ENCODE measurements at regions not wholly inside any gene's neighbourhood (a gene's known extent, or its start where the extent isn't known, plus 50 kb on each side); places are given as distances from the start of the nearest gene placed in this dataset.
"Not testable (repeated sequence)": the region's sequence is repeated elsewhere in the genome, so short reads cannot be mapped to it uniquely, and the experiment has no call there.

DNA sequence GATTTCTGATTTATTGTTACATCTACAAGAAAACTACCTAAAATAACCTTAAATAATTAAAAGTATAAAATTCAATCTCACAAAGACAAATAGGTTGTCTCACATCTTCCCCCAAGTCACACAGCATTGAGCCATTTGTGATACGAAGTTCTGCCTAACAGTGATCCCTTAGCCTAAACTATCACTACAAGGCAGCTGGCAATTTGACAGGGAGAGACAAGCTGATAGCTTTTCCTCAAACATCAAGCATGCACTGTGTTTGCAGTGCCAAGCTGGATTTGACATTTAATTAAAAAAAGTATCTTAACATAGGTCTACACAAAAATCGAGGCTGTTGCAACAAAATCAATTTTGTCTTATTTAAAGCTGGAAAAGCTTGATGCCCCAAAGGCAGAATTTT lies 464.7 kb upstream of the TRAM1L1 start:
- Mint-ChIP-seq H3K36me3 (ENCODE audit: low read depth) (no peaks in the 10 kb centered on the region), H3K9me3 (no peaks in the 10 kb centered on the region), H3K27ac (no peak overlapping the region), H3K27me3 (no peaks in the 10 kb centered on the region), H3K4me3 (no peak overlapping the region), H3K4me1 (no peaks in the 10 kb centered on the region)
- DNase-seq: no peak
- CTCF ChIA-PET: no interaction called here
- POLR2A ChIA-PET: no interaction called here

DNA sequence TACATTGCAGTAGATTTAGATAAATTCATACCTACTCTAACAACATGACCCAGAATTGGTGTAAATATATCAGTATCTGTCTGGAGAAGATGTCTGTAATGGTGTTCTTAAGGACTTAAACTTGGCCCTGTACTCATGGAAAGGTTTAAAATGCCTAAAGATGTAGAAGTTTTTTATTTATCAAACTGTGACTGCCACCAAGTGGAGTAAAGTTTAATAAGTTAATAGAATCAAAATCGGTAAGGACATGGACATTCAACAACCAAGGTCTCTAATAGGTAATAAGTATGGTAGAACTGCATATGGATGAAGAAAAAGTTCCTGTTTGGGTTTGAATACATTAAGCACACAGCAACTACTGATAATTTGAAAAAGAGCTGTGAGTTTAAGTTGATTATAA lies 474.0 kb upstream of the NDST3 start:
- no peaks in the 10 kb centered on the region for H3K27me3 Mint-ChIP-seq
- no peaks in the 10 kb centered on the region for H3K36me3 Mint-ChIP-seq (ENCODE audit: low read depth)
- ChIA-PET CTCF (no interaction called here), POLR2A (no interaction called here)
- H3K4me3 Mint-ChIP-seq: no peak overlapping the region
- no peak for DNase-seq
- H3K27ac Mint-ChIP-seq: no peak overlapping the region
- H3K4me1 Mint-ChIP-seq: no peaks in the 10 kb centered on the region
- H3K9me3 Mint-ChIP-seq: no peaks in the 10 kb centered on the region

DNA sequence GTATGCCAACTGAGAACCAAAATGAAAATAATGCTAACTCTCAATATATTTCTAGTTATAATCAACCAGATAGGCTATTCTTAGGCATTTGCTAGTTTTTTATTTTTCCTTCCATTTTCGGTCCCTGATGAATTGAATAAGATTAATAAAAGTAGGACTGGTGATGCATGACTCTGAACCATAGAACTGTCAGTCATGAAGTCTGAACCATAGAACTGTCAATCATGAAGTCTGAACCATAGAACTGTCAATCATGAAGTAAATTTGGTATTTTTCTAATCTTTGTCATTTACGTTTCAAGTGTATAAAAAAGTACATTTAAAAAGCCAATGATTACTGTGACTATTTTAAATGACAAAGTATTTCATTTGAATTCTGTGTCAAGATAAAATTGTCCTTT lies 460.2 kb upstream of the NDST3 start:
- CTCF ChIA-PET: no interaction called here

DNA sequence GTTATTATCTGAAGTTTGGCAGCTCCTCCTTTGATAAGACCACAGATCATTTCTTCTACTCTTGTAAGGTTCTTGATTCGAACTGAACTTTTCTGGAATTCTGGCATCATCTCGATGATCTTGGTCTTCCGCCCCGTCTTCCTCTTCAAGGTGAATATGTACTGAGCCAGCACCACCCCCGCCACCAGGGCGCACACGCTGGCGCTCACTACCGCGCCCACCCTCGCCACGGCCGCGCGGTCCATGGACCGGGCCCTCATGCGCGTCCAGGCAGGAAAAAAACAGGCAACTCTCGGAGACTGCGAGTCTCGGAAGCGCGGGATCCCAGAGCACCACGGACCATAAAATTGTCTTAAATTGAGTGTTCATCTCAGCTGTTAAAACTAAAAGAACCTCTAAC lies 458.4 kb upstream of the NDST3 start:
- no peak overlapping the region for H3K27ac Mint-ChIP-seq
- peaks cover 3% of the 10 kb centered on the region for H3K9me3 Mint-ChIP-seq
- H3K4me3 Mint-ChIP-seq: no peak overlapping the region
- H3K36me3 Mint-ChIP-seq (ENCODE audit: low read depth): no peaks in the 10 kb centered on the region
- H3K27me3 Mint-ChIP-seq: no peaks in the 10 kb centered on the region
- CTCF ChIA-PET: no interaction called here
- POLR2A ChIA-PET: no interaction called here
- no peak for DNase-seq
- H3K4me1 Mint-ChIP-seq: no peaks in the 10 kb centered on the region

More for the DNA sequence above, 460.2 kb upstream of the NDST3 start:
- H3K4me3 Mint-ChIP-seq: no peak overlapping the region
- POLR2A ChIA-PET: no interaction called here
- no peaks in the 10 kb centered on the region for H3K27me3 Mint-ChIP-seq
- no peak for DNase-seq
- H3K9me3 Mint-ChIP-seq: peaks cover 3% of the 10 kb centered on the region
- H3K27ac Mint-ChIP-seq: no peak overlapping the region
- no peaks in the 10 kb centered on the region for H3K4me1 Mint-ChIP-seq
- no peaks in the 10 kb centered on the region for H3K36me3 Mint-ChIP-seq (ENCODE audit: low read depth)

DNA sequence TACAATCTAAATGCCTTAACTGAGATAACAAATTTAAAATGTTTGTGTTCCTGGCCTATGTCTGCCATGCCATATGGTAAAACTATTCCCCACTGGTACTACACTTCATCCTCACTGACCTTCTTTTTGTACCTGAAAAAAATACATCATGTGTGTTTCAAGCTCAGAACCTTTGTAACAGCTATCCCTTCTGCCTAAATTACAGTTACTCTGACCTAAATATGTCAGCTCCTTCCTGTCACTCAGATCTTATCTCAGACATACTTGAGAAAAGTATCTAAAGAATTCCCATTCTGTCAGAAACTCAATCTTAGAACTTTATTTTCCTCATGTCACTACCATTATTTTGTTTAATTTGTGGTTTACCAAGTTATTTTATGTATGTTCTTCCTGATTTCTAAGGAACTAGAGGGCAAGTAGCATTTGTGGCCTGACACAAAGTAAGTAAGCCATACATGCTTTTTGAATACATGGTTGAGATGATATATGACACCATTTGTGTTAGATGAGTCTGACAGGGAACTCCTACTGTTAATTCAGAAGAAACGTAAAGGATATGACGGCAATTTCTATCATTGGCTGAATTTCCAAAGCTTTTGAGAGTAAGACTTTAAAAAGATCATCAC lies 456.5 kb upstream of the NDST3 start:
- Mint-ChIP-seq H3K27ac (no peak overlapping the region), H3K9me3 (peaks cover 3% of the 10 kb centered on the region), H3K36me3 (ENCODE audit: low read depth) (no peaks in the 10 kb centered on the region), H3K27me3 (no peaks in the 10 kb centered on the region), H3K4me1 (no peaks in the 10 kb centered on the region), H3K4me3 (no peak overlapping the region)
- DNase-seq: no peak
- ChIA-PET POLR2A (no interaction called here), CTCF (no interaction called here)

DNA sequence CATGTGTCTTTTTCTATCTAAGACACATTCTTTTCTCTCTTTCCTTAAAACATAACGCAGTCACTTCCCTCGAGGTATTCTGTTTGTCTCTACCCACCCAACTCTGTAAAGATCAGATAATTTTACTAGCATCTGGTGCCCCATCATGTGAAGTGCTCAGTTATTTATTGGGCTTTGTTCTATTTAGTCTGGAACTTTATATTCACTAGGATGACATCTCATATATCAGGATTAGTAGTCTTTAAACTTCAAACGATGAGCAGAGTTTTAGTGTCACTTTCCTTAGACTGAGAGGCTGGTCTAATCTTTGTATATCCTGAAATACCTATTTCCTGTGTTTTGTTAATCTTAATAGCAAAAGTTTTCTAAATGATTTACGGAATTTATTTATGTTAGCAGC lies 445.5 kb upstream of the NDST3 start:
- Mint-ChIP-seq H3K9me3 (no peaks in the 10 kb centered on the region), H3K27ac (no peak overlapping the region), H3K27me3 (no peaks in the 10 kb centered on the region), H3K4me3 (no peak overlapping the region), H3K36me3 (ENCODE audit: low read depth) (no peaks in the 10 kb centered on the region), H3K4me1 (no peaks in the 10 kb centered on the region)
- no peak for DNase-seq
- ChIA-PET POLR2A (no interaction called here), CTCF (no interaction called here)

DNA sequence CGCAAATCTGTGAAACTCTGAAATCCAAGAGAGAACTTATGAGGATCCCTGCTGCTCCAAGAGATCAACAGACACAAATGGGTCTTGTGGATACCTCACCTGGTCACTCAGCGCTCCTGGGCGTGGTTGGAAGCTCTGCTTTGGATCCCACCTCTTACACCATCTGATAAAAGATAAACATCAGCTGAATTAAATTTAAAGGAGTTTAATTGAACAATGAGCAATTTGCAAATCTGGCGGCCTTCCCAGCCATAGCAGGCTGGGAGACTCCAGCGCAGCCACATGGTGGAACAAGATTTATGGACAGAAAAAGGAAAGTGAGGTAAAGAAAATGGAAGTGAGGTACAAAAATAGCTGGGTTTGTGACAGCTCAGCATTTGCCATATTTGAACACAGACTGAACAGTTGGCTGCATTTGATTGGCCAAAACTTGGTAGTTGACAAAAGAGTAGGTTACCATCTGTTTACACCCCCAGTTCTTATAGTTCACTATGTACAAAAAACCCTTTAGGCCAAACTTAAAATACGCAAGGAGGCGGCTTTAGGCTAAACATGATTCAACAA lies 437.3 kb upstream of the NDST3 start:
- no peak overlapping the region for H3K4me3 Mint-ChIP-seq
- no peak overlapping the region for H3K27ac Mint-ChIP-seq
- H3K27me3 Mint-ChIP-seq: no peaks in the 10 kb centered on the region
- ChIA-PET CTCF (interaction anchor here (0.9 kb wide), 1 partner anchor 151 kb away, joined by 4 read pairs; no protein-coding TSS in a partner anchor), POLR2A (no interaction called here)
- H3K9me3 Mint-ChIP-seq: no peaks in the 10 kb centered on the region
- H3K4me1 Mint-ChIP-seq: no peaks in the 10 kb centered on the region
- no peaks in the 10 kb centered on the region for H3K36me3 Mint-ChIP-seq (ENCODE audit: low read depth)
- no peak for DNase-seq

DNA sequence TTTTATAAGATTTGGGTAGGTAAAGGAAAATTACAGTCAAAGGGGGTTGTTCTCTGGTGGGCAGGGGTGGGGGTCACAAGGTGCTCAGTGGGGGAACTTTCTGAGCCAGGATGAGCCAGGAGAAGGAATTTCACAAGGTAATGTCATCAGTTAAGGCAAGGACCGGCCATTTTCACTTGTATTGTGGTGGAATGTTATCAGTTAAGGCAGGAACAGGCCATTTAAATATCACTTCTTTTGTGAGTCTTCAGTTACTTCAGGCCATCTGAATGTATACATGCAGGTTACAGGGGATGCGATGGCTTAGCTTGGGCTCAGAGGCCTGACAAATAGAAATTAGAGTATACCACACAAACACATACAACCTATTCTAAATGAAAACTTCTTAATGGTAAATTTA lies 434.9 kb upstream of the NDST3 start:
- H3K27ac Mint-ChIP-seq; POLR2A ChIA-PET; CTCF ChIA-PET; H3K27me3 Mint-ChIP-seq; H3K4me3 Mint-ChIP-seq; H3K9me3 Mint-ChIP-seq; H3K4me1 Mint-ChIP-seq; DNase-seq; H3K36me3 Mint-ChIP-seq (ENCODE audit: low read depth): not testable (repeated sequence)

DNA sequence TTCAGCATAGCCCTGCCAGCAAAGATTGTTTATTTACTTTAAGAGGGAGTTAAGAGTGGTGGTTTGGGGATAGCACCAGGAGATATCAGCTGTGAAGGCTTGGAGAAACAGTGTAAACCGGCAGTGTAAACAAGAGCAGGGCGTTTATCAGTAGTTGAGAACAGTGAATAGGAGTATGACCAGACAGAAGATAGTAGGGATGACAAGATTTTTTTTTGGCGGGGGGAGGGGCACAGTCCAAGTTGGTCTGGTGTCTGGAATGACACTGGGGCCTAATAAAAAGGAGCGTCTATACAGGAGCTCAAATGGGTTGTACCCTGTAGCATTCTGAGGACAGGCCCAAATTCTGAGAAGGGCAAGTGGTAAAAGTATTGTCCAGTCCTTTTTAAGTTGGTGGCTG lies 433.4 kb upstream of the NDST3 start:
- H3K27me3 Mint-ChIP-seq; CTCF ChIA-PET; H3K4me1 Mint-ChIP-seq; H3K4me3 Mint-ChIP-seq; H3K36me3 Mint-ChIP-seq (ENCODE audit: low read depth); DNase-seq; H3K9me3 Mint-ChIP-seq; H3K27ac Mint-ChIP-seq; POLR2A ChIA-PET: not testable (repeated sequence)

DNA sequence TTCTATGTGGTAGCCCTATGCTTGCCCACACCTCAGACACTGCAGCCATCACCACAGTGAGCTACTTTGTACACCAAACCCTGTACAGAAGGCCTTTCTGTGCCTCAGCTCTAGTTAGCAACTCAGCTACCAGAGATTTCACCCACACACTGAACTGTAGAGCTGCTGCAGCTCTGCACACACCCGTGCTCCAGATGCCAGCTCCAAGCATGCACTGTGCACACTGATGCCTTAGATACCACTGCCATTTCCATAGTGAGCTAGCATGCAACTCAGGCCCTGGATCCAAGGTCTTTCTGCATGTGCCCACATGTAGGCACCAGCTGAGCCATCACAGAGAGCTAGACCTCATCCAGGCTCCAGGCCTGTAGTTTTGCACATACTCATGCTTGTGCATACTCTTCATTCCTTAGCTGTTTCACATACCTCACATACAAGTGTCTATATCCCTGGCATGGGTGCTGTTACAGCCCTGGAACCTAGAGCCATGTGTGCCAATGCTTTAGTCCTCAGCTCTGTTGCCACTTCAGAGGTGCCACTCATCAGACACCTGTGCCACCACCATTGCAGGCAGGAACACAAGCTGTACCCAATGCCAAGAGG lies 423.5 kb upstream of the NDST3 start:
- Mint-ChIP-seq H3K27ac (no peak overlapping the region), H3K36me3 (ENCODE audit: low read depth) (no peaks in the 10 kb centered on the region), H3K9me3 (peaks cover 3% of the 10 kb centered on the region), H3K27me3 (no peaks in the 10 kb centered on the region), H3K4me1 (no peaks in the 10 kb centered on the region), H3K4me3 (no peak overlapping the region)
- ChIA-PET POLR2A (no interaction called here), CTCF (interaction anchor here (1.2 kb wide), 1 partner anchor 12 kb away, joined by 3 read pairs; no protein-coding TSS in a partner anchor)
- no peak for DNase-seq

DNA sequence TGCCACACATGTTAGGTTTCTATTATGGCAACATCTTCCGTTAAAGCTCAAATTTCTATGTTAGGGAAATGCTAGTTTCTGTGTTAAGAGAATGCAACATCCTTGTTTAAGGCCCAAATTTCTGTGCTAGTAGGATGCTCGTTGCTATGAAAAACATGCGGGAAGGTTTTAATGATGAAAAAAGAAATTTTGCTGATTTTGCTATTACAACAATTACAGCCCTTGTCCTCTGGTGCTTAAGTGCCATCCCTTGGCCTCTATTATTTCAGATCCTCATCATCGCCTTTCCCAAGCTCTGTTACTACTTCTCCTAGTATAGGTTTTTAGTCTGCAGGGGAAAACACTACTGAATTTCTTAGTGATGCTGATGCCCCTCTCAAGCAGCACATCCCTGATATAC lies 412.6 kb upstream of the NDST3 start:
- Mint-ChIP-seq H3K36me3 (ENCODE audit: low read depth) (no peaks in the 10 kb centered on the region), H3K27me3 (no peaks in the 10 kb centered on the region), H3K4me3 (no peak overlapping the region), H3K9me3 (no peaks in the 10 kb centered on the region), H3K27ac (no peak overlapping the region), H3K4me1 (no peaks in the 10 kb centered on the region)
- DNase-seq: no peak
- POLR2A ChIA-PET: no interaction called here
- CTCF ChIA-PET: no interaction called here

DNA sequence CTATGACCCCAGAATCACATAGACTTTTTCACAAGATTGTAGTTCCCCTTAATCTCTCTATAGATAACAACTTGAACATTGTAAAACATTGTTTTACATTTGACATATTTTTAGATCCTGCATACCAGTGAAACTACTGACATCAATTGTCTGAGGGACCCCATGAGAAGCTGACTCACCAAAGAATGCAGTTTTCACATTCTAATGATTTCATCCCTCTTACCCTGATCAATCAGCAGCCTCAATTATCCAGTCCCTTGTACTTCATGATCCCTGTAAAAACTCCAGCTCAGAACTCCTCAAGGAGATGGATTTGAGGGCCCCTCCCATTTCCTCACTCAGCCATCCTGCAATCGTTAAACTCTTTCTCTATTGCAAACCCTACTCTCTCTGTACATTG lies 411.0 kb upstream of the NDST3 start:
- no peak for DNase-seq
- no peaks in the 10 kb centered on the region for H3K9me3 Mint-ChIP-seq
- no peak overlapping the region for H3K27ac Mint-ChIP-seq
- H3K27me3 Mint-ChIP-seq: no peaks in the 10 kb centered on the region
- CTCF ChIA-PET: interaction anchor here (0.6 to 1.1 kb wide), 2 partner anchors 12 to 308 kb away, joined by 3 read pairs; no protein-coding TSS in a partner anchor
- H3K4me1 Mint-ChIP-seq: no peaks in the 10 kb centered on the region
- H3K36me3 Mint-ChIP-seq (ENCODE audit: low read depth): no peaks in the 10 kb centered on the region
- H3K4me3 Mint-ChIP-seq: no peak overlapping the region
- POLR2A ChIA-PET: no interaction called here

DNA sequence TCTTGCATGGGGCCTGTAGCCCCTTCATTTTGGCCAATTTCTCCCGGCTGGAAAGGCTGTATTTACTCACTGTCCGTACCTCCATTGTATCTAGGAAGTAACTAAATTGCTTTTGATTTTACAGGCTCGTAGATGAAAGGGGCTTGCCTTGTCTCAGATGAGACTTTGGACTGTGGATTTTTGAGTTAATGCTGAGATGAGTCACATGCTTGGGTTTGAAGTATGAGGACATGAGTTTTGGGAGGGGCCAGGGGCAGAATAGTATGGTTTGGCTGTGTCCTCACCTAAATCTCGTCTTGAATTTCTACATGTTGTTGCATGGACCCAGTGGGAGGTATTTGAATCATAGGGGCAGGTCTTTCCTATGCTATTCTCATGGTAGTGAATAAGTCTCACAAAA lies 407.6 kb upstream of the NDST3 start:
- Mint-ChIP-seq H3K4me3 (no peak overlapping the region), H3K27me3 (no peaks in the 10 kb centered on the region), H3K36me3 (ENCODE audit: low read depth) (no peaks in the 10 kb centered on the region), H3K9me3 (no peaks in the 10 kb centered on the region), H3K4me1 (no peaks in the 10 kb centered on the region), H3K27ac (no peak overlapping the region)
- ChIA-PET CTCF (no interaction called here), POLR2A (no interaction called here)
- DNase-seq: no peak

DNA sequence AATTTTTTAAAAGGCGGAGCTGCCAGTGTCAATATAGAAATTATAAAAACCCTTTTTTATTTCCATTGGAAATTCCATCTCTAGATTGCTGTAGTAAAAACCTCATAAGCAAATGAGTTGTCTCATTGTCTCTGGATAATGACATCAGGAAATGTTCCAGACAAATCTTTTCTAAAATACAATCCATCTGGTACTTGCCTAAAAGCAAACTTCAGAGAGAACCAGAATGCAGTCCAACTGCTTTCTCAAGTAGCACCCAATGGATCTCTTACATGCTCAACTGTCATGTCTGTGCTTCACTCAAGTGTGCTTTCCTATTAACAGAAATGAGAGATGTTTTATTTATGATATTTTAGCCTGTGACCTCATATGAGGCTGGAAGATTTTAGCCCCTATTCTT lies 399.6 kb upstream of the NDST3 start:
- Mint-ChIP-seq H3K4me1 (no peaks in the 10 kb centered on the region), H3K4me3 (no peak overlapping the region), H3K36me3 (ENCODE audit: low read depth) (no peaks in the 10 kb centered on the region), H3K9me3 (no peaks in the 10 kb centered on the region), H3K27ac (no peak overlapping the region), H3K27me3 (no peaks in the 10 kb centered on the region)
- no peak for DNase-seq
- POLR2A ChIA-PET: no interaction called here
- CTCF ChIA-PET: no interaction called here
